Astrocyte of the cerebellum (primary cell): ENCODE measurements at regions not wholly inside any gene's neighbourhood (a gene's known extent, or its start where the extent isn't known, plus 50 kb on each side); places are given as distances from the start of the nearest gene placed in this dataset.

Experiments used
- DNase-seq: peaks from one replicate; pipeline ENCODE4 v3.0.0-alpha.2; 2011; ENCODE audit warnings: low read depth
- H3K4me3 ChIP-seq: 2 replicates; pipeline ENCODE4 v1.5.1; 2011; ENCODE audit warnings: mild to moderate bottlenecking, low read depth, low read length, moderate library complexity
- CTCF ChIP-seq: IDR thresholded peaks from 2 replicates; pipeline ENCODE4 v1.5.1; 2012; ENCODE audit warnings: low read length, low read depth, moderate library complexity, mild to moderate bottlenecking; ENCODE audit errors: missing control alignments
- in situ Hi-C: cut with HindIII; loops from 2 replicates; pipeline ENCODE4 v1.10.0; 2017; ENCODE audit warnings: low sequenced_read_pairs

GRCh38 chr21:39118061-39118460, 65.2 kb downstream of the PSMG1 start:
- in situ Hi-C loops = no loop called here
- H3K4me3 ChIP-seq = no peak overlapping the region
- TF ChIP-seq CTCF = no peak
- no peak for DNase-seq

GRCh38 chr21:39117440-39117970, 65.7 kb downstream of the PSMG1 start:
- DNase-seq = no peak
- H3K4me3 ChIP-seq = no peak overlapping the region
- no peak for TF ChIP-seq CTCF
- in situ Hi-C loops = no loop called here

- in situ Hi-C loops = no loop called here
- no peak for DNase-seq
- H3K4me3 ChIP-seq = no peak overlapping the region
- TF ChIP-seq CTCF = no peak
Observed at GRCh38 chr21:39116761-39117439, 66.4 kb downstream of the PSMG1 start.

- H3K4me3 ChIP-seq = no peak overlapping the region
- in situ Hi-C loops = no loop called here
- DNase-seq = no peak
- TF ChIP-seq CTCF = no peak
Observed at GRCh38 chr21:39115576-39116235, 67.5 kb downstream of the PSMG1 start.

- in situ Hi-C loops = loop anchor here (5.0 kb wide), 1 partner anchor 293 kb away; no protein-coding TSS in a partner anchor
- H3K4me3 ChIP-seq = no peak overlapping the region
- TF ChIP-seq CTCF = no peak
- DNase-seq = peak; percentile 69
Observed at GRCh38 chr21:39114871-39115575, 68.2 kb downstream of the PSMG1 start.

GRCh38 chr21:39111931-39112550, 71.2 kb downstream of the PSMG1 start:
- H3K4me3 ChIP-seq = no peak overlapping the region
- TF ChIP-seq CTCF = no peak
- DNase-seq = peak; percentile 19
- in situ Hi-C loops = loop anchor here (5.0 kb wide), 1 partner anchor 290 kb away; no protein-coding TSS in a partner anchor
